ENCODE measurements at regions not wholly inside any gene's neighbourhood (a gene's known extent, or its start where the extent isn't known, plus 50 kb on each side); places are given as distances from the start of the nearest gene placed in this dataset.
A peak's percentile ranks its signal among the peaks of the same experiment; 100 is the strongest.
"Not testable (repeated sequence)": the region's sequence is repeated elsewhere in the genome, so short reads cannot be mapped to it uniquely, and the experiment has no call there.

GRCh38 chr14:71739273-71739990 is 192.8 kb upstream of the RGS6 start:
- DNase-seq (ENCODE audit: low spot score) = no peak

DNA sequence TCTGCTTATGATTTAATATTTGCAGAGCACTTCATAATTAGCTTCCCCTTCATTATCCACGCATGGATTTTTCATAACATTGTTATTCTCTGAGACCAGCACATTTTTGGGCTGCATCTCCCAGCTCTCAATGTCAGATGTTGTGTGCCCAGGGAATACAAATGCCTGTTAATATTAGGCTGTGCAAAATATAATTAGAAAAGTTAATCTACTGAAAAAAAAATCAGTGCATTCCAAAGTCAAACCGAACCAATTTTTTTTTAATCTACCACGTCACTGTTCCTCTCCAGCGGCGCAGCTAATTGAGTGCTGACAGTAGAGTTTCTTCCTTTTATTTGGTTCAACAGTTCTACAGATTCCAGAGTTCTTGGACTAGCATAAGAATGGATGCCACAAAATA is 191.0 kb upstream of the RGS6 start:
- DNase-seq (ENCODE audit: low spot score) = no peak

DNA sequence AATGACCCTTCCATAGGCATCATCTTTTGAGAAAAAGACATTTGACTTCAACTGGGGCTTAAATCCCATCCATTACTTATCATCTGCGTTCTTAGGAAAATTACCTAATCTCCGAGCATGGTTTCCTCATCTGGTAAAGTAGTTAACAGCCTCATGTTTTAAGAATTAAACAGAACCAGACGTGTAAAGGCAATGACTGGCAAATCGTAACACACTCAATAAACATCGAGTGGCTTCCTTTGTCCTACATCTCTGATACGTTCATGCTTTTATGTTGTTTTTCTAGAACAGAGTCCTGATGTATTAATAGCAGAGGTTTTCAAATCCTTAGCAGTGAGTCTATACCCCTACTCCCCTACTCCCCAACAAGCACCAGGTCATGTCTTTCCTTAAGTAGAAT is 189.7 kb upstream of the RGS6 start:
- DNase-seq (ENCODE audit: low spot score) = no peak

DNA sequence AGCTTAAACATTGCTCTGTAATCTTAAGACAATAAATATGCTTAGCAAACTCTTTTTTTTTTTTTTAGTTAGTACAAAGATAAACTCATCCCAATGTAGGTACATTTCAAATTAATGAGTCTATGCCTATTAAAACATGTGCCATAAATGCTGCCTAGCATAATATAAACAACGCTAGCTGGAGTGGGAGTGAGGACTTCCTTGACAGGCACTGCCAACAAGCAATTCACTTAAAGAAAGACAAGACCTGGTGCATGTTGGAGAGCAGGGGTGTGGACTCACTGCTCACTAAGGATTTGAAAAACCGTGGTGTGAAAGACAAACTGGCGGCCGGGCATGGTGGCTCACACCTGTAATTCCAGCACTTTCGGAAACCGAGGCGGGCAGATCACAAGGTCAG is 187.2 kb upstream of the RGS6 start:
- DNase-seq (ENCODE audit: low spot score) = no peak

- DNase-seq (ENCODE audit: low spot score) = no peak
These were observed 184.0 kb upstream of the RGS6 start for GRCh38 chr14:71748196-71748595.

DNA sequence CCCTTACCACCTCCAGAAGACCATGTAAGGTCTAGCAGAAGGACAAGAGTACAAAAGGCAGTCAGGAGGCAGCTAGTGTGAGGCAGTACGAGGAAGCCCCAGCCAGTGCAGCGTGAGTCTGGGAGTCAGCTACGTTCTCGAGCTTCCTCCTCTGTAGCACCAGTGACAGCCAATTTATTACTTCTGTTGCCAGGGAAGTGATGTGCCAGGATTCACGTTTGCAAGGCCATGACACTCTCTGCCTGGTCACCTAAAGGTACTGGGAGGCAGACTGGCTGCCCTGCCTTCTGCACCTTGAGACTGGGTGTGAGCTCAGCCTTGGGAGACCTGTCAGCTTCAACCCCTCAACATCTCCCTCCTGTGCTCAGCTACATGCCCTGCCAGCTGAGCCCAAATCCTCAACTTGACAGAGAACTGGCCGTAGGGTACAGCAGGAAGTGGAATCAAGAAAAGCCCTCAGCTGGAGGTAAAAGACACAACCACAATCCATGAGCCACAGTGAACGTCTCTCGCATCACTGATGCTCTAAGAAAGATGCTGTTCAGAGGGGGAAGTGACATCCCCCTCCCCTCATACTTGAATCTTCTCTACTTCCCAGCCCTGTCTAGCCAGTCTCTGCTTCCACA is 182.5 kb upstream of the RGS6 start:
- DNase-seq (ENCODE audit: low spot score) = no peak

GRCh38 chr14:71751264-71751663 is 181.0 kb upstream of the RGS6 start:
- no peak for DNase-seq (ENCODE audit: low spot score)

- DNase-seq (ENCODE audit: low spot score) = no peak
These were observed 180.0 kb upstream of the RGS6 start for GRCh38 chr14:71752111-71752738.

GRCh38 chr14:71753126-71753830 is 179.0 kb upstream of the RGS6 start:
- DNase-seq (ENCODE audit: low spot score) = peak; percentile 75

- DNase-seq (ENCODE audit: low spot score) = no peak
These were observed 178.3 kb upstream of the RGS6 start for GRCh38 chr14:71753976-71754375.

GRCh38 chr14:71754422-71755095 is 177.7 kb upstream of the RGS6 start:
- no peak for DNase-seq (ENCODE audit: low spot score)

DNA sequence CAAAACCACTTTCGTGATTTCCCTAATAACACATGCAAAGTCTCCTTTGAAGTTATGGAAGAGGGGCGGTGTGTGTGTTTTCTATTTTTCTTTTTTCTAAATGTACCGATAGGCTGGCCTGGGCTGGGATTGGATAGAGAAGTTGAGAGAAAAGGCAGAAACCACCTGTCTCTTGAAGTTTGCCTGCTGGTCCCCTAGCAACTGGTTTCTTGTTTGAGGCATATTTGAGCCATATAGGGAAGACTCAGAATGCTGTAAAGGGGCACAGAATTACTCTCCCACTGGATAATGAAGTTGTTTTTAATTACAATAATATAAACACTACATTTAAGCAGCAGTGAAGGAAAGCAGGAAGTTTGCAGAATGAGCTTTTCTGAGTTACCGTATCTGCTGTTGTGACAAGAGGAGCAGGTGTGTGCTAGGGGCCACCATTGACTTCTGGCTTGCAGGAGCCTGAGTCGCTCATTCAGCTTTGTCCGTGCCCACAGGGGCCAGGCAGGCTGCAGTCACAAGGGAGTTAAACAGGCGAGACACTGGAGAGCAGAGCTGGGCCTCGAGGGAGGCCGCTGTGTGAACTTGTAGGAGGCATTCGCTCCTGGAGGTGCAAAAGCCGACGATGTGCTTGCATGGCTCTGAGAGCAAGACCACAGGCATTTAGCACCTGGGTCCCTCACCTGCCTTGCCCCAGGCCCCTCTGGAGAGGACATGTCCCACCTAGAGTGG is 173.8 kb upstream of the RGS6 start:
- DNase-seq (ENCODE audit: low spot score) = no peak

GRCh38 chr14:71762575-71762974 is 169.7 kb upstream of the RGS6 start:
- DNase-seq (ENCODE audit: low spot score) = no peak

DNA sequence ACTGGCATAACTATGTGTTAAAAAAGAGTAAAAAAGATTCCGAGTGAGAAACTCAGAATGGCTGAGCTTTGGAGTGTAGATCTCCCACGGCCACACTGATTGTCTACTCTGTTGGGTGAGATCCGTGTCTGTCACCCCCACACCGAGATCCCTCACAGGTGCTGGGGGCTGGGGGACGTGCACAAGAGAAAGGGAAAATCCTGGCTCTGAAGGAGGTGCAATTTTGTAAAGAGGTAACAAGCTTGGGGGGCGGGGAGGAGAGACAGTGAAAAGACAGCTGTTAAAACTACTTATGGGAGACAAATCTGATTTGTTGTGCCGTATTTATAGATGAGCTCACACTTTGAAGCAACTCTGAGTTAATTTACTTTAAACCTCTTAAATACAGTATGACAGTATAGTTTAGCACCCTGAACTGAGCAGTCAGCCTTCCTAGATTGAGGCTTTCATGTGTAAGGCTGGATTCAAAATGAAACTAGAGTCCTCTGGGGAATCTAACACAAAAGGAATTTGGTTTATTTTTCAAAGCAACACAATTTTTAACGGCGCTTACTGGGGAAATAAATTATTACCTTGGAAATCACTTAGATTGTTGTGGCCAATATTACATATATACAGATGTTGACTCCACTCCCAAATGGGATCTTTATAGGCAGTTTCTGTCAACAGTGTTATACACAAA is 167.4 kb upstream of the RGS6 start:
- DNase-seq (ENCODE audit: low spot score) = no peak

- no peak for DNase-seq (ENCODE audit: low spot score)
These were observed 166.7 kb upstream of the RGS6 start for GRCh38 chr14:71765505-71765904.

GRCh38 chr14:71770431-71770830 is 161.8 kb upstream of the RGS6 start:
- DNase-seq (ENCODE audit: low spot score) = no peak

DNA sequence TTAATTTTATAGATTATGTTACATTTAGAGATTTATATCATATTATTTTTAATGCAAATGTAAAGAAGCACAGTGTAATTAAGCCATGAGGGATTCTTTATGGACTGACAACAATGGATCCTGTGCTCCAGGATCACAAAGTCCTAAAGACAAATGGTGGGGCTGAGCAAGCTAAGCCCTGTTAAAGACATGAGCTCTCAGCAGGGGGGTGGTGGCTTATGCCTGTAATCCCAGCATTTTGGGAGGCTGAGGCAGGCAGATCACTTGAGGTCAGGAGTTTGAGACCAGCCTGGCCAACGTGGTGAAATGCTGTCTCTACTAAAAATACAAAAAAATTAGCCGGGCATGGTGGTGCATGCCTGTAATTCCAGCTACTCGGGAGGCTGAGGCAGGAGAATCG is 160.8 kb upstream of the RGS6 start:
- DNase-seq (ENCODE audit: low spot score) = not testable (repeated sequence)

GRCh38 chr14:71771996-71772395 is 160.2 kb upstream of the RGS6 start:
- DNase-seq (ENCODE audit: low spot score) = not testable (repeated sequence)

DNA sequence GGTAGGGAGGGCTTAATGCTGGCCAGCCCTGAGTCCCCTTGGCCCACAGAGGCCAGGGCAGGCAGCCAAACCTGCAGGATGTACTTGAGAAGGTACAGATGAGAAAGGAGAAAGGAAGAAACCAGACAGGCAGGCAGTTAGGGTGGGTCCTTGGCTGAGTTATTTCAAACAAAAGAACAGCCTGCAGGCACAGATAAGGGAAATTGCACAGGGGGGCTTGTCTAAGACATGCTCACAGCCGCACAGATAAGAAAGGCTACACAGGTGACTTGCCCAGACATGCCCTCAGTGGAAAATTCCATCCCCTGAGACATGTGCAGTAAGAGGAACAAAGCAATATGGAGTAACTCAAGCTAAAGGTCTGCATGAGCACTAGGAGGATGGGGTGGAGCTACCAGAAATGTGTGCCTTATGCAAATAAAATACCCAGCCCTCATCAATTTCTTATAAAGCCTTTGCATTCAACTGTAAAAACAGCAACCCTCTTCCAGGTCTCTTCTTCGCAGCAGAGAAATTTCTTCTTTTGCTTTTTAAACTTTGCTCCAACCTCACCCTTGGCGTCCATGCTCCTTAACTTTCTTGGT is 158.2 kb upstream of the RGS6 start:
- DNase-seq (ENCODE audit: low spot score) = no peak

DNA sequence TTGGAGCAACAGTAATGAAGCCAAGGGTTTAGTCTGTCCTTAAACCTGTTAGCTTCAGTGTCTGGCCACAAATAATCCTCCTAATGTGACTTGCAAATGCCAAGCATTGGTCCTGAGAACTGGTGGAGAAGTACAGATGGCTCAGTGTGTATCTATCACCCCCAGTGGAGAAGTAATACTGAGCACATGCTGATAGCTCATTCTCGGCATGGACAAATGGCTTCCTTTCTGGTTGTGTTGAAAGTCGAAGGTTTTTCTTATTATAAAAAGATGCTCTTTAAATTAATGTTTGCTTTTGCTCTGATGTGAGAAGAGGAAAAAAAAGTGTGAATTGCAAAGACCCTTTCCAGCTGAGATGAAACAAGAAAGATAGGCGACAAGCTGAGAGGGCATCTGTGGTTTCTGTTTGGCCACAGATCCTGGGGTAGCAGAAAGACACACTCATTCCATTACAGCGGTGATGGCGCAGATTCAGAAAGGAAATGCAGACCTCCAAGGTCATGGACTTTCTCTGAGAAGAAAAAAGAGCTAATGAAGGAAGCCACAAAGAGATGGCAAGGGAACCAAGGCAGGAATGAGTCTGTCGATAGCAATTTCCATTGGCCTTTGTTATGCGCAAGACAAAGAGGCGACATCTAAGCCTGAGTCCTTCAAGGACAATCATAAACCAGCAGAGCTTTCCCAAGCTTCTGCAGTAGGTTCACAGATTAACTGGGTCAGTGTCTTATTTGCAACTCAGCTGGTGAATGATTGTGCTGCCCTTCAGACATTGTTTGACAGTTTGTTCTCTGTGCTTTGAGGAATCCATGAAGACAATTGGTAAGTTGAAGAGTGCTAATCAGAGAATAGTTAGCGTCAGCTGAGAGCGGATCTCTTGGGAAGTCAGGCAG is 155.5 kb upstream of the RGS6 start:
- DNase-seq (ENCODE audit: low spot score) = no peak
